BE2C (cell line): ENCODE measurements at regions not wholly inside any gene's neighbourhood (a gene's known extent, or its start where the extent isn't known, plus 50 kb on each side); places are given as distances from the start of the nearest gene placed in this dataset.

Source experiments
- DNase-seq: peaks from one replicate; pipeline ENCODE4 v3.0.0-alpha.2; 2020
- H3K27me3 ChIP-seq: fragments of 250-450 bp; sonication (Bioruptor Pico); 2 replicates; pipeline ENCODE4 v1.5.1; 2020; ENCODE audit warnings: mild to moderate bottlenecking
- H3K36me3 ChIP-seq: fragments of 250-450 bp; sonication (Bioruptor Pico); 2 replicates; pipeline ENCODE4 v1.5.1; 2020; ENCODE audit warnings: mild to moderate bottlenecking
- H3K4me1 ChIP-seq: fragments of 250-450 bp; sonication (Bioruptor Pico); 2 replicates; pipeline ENCODE4 v1.5.1; 2020
- H3K4me3 ChIP-seq: 2 replicates; pipeline ENCODE4 v1.5.1; 2011; ENCODE audit warnings: low read depth, low read length
- H3K9me3 ChIP-seq: fragments of 250-450 bp; sonication (Bioruptor Pico); 2 replicates; pipeline ENCODE4 v1.5.1; 2020
- TF ChIP-seq, protein P1 (sequence below): IDR thresholded peaks from 2 replicates; pipeline ENCODE4 v1.5.1; 2012; ENCODE audit warnings: mild to moderate bottlenecking, low read depth, low read length

DNA sequence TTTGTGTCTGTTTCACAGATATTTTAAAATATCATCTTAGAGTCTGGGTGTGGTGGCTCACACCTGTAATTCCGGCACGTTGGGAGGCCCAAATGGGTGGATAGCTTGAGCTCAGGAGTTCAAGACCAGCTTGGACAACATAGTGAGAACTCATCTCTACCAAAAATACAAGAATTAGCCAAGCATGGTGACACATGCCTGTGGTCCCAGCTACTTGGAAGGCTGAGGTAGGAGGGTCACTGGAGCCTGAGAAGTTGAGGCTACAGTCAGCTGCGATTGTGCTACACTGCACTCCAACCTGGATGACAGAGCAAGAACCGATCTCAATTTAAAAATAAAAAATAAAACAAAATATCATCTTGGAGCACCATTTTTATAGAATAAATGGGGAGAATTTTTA lies 1247.6 kb upstream of the MIR17HG start:
- Histone ChIP-seq H3K4me1 (no peaks in the 10 kb centered on the region), H3K27me3 (no peaks in the 10 kb centered on the region), H3K4me3 (no peak overlapping the region), H3K9me3 (peaks cover 2% of the 10 kb centered on the region; the same call in 1 of the 2 replicates), H3K36me3 (no peaks in the 10 kb centered on the region)
- TF ChIP-seq, protein P1, sequence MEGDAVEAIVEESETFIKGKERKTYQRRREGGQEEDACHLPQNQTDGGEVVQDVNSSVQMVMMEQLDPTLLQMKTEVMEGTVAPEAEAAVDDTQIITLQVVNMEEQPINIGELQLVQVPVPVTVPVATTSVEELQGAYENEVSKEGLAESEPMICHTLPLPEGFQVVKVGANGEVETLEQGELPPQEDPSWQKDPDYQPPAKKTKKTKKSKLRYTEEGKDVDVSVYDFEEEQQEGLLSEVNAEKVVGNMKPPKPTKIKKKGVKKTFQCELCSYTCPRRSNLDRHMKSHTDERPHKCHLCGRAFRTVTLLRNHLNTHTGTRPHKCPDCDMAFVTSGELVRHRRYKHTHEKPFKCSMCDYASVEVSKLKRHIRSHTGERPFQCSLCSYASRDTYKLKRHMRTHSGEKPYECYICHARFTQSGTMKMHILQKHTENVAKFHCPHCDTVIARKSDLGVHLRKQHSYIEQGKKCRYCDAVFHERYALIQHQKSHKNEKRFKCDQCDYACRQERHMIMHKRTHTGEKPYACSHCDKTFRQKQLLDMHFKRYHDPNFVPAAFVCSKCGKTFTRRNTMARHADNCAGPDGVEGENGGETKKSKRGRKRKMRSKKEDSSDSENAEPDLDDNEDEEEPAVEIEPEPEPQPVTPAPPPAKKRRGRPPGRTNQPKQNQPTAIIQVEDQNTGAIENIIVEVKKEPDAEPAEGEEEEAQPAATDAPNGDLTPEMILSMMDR: no peak
- DNase-seq: no peak

DNA sequence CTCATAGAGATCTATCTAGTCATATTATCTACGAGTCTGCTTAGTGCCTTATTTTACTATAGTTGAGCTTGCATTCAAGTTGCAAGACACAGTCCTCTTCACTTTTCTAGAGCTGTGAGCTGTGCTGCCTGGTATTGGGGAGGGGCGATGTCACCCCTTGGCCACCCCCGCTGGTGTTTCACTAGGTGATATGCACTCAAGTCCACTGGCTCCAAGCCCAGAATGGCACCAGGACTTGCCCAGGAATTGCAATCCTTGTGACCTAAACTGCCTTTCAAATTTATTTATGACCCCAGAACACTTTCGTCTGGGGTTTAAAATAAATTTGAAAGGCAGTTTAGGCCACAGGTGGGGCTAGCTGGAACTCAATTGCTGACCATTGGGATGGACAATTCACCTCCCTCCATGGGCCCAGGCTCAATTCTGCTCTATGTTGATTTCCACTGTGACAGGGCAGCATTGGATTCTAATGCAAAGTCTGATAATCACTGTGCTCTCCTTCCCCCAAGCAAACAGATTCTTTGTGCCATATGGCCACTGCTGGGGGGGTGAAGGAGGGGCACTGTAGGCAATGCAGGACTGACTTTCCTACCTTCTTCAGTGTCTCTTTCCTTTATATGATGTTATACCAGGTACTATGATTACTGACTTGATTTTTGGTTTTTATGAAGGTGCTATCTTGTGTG lies 1244.2 kb upstream of the MIR17HG start:
- H3K4me3 ChIP-seq: no peak overlapping the region
- no peaks in the 10 kb centered on the region for H3K4me1 ChIP-seq
- no peak for DNase-seq
- peaks cover 2% of the 10 kb centered on the region; the same call in 1 of the 2 replicates for H3K9me3 ChIP-seq
- H3K36me3 ChIP-seq: no peaks in the 10 kb centered on the region
- TF ChIP-seq, protein P1: no peak
- no peaks in the 10 kb centered on the region for H3K27me3 ChIP-seq

DNA sequence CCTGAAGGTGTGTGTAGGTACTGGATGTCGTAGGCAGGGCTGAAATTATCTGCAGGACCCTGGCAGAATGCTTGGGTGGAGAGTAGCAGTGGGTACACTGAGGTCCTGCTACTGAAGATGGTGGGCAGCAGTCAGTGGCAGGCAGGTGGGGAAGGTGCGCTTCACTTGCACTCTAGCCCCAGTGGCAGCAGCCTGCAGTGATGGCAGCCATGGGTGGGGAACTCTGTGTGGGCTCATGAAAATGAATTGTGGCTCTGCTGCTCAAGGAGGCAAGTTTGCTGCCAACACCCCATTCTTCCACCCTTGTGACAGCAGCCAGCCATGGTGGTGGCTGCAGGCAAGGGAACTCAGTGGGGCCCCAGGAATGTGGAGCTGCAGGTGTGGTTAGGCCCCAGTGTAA lies 1242.7 kb upstream of the MIR17HG start:
- no peaks in the 10 kb centered on the region for H3K36me3 ChIP-seq
- no peak overlapping the region for H3K4me3 ChIP-seq
- H3K4me1 ChIP-seq: no peaks in the 10 kb centered on the region
- no peak for DNase-seq
- peaks cover 1% of the 10 kb centered on the region; the same call in 1 of the 2 replicates for H3K9me3 ChIP-seq
- TF ChIP-seq, protein P1: no peak
- no peaks in the 10 kb centered on the region for H3K27me3 ChIP-seq

DNA sequence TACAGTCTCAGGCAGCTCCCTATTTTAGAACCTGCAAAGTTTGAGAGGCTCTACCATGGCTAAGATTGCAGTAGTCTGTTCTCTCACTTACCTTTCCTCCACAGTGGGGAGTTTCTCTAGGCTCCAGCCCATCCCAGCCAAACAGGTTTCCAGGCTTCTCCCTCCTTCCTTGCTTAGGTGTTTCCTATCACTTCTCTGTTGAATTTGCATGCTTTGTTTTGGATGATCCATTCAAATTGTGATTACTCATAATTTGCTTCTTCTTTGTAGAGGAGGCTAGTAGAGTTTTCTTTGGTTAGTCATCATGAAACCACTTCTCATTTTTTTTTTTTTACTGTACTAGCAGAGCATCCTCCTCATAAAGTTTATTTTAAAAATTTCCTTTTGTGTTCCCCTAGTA lies 1242.2 kb upstream of the MIR17HG start:
- no peaks in the 10 kb centered on the region for H3K36me3 ChIP-seq
- no peaks in the 10 kb centered on the region for H3K9me3 ChIP-seq
- no peak for DNase-seq
- H3K4me3 ChIP-seq: no peak overlapping the region
- TF ChIP-seq, protein P1: no peak
- no peaks in the 10 kb centered on the region for H3K27me3 ChIP-seq
- no peaks in the 10 kb centered on the region for H3K4me1 ChIP-seq

DNA sequence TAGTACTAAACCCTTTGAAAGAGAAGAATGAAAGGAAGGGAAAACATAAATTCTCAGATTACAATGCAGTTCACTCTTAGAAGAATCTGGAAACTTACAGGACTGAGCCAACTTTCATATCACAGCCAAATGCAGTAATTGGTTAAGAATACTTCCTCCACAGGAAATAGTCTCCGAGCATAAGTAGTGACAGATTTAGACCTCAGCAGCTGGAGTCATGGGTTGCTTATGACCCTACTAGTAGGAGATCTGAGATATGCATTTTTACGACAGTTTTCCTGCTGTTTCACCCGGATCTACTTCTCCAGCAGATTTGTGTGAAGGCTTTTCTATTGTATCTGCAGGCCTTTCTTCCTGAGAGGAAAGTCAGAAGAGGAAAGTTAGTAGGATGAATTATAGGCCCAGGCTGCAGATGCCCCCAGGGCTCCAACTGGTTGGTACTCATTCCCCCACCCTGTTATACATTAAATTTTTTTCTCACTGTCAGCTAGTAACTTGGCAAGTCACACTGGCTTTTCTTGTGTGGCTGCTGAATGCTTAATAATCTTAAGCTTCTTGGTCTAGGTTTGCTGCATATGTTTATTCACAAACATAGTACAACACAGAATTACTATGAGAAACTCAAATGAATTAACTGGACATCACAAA lies 1241.5 kb upstream of the MIR17HG start:
- H3K4me3 ChIP-seq: no peak overlapping the region
- no peaks in the 10 kb centered on the region for H3K4me1 ChIP-seq
- no peak for DNase-seq
- H3K36me3 ChIP-seq: no peaks in the 10 kb centered on the region
- no peaks in the 10 kb centered on the region for H3K9me3 ChIP-seq
- H3K27me3 ChIP-seq: no peaks in the 10 kb centered on the region
- TF ChIP-seq, protein P1: no peak

DNA sequence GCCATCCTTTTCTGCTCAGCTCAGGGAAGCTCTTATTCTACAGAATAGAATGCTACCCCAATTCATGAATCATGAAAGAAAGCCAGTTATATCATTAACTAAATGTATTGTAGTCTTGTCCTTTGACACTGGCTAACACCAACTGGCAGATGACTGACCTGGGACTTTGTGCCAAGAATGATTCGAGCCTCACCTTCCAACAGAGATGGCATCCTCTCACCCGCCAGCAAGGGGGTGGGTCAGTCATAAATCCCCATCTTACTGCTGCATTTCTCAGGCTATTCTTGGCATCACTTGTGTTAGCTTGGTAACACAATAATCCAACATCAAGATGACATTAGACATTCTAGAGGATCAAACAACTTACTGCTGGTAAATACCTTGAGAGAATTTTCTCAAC lies 1239.8 kb upstream of the MIR17HG start:
- H3K4me3 ChIP-seq: no peak overlapping the region
- TF ChIP-seq, protein P1: no peak

More for the DNA sequence above, 1239.8 kb upstream of the MIR17HG start:
- no peak for DNase-seq
- Histone ChIP-seq H3K4me1 (no peaks in the 10 kb centered on the region), H3K9me3 (no peaks in the 10 kb centered on the region), H3K36me3 (no peaks in the 10 kb centered on the region), H3K27me3 (no peaks in the 10 kb centered on the region)
